Upper lobe of left lung (tissue), 6 donors: ENCODE measurements at regions not wholly inside any gene's neighbourhood (a gene's known extent, or its start where the extent isn't known, plus 50 kb on each side); places are given as distances from the start of the nearest gene placed in this dataset.

Source experiments
- ATAC-seq, 2 donors: fragments of 200-7000 bp; cut with Tn5 transposase; one replicate each; pipeline ENCODE4 v1.9.1; 2022; ENCODE audit warnings: mild to moderate bottlenecking in 2 of 2, moderate library complexity in 2 of 2; ENCODE audit not compliant: low FRiP score in 2 of 2
- DNase-seq, 2 donors: peaks; one replicate each; pipeline ENCODE4 v3.0.0-alpha.2; 2019 to 2020
- H3K27ac ChIP-seq, 4 donors: fragments of 200-600 bp; sonication (generic); one replicate each; pipeline ENCODE4 v1.5.1; 2016 to 2019
- H3K27me3 ChIP-seq, 4 donors: fragments of 200-600 bp; sonication (generic); one replicate each; pipeline ENCODE4 v1.5.1; 2017 to 2019
- H3K36me3 ChIP-seq, 4 donors: fragments of 200-600 bp; sonication (generic); one replicate each; pipeline ENCODE4 v1.5.1; 2016 to 2019
- H3K4me1 ChIP-seq, 4 donors: fragments of 200-600 bp; sonication (generic); one replicate each; pipeline ENCODE4 v1.5.1; 2018 to 2019
- H3K4me3 ChIP-seq, 4 donors: fragments of 200-600 bp; sonication (generic); one replicate each; pipeline ENCODE4 v1.5.1; 2017 to 2019; ENCODE audit warnings: mild to moderate bottlenecking in 2 of 4, moderate library complexity in 1 of 4
- H3K9me3 ChIP-seq, 4 donors: fragments of 200-600 bp; sonication (generic); one replicate each; pipeline ENCODE4 v1.5.1; 2018 to 2019
- CTCF ChIP-seq, 6 experiments: fragments of 450-650 bp in 4 of 6; fragments of 200-600 bp in 2 of 6; sonication (generic) in 2 of 6; IDR thresholded peaks; one replicate each; pipeline ENCODE4 v1.5.1; 2016 to 2019; ENCODE audit warnings: antibody characterized with exemption in 6 of 6
- EP300 ChIP-seq, 4 donors: sonication (generic); formaldehyde crosslinking; IDR thresholded peaks; one replicate each; pipeline ENCODE4 v1.5.1; 2017; ENCODE audit warnings: antibody characterized with exemption in 4 of 4, control low read depth in 2 of 4
- POLR2A ChIP-seq, 4 donors: fragments of 450-650 bp; IDR thresholded peaks; one replicate each; pipeline ENCODE4 v1.5.1; 2016 to 2017; ENCODE audit warnings: antibody characterized with exemption in 4 of 4, mild to moderate bottlenecking in 2 of 4
- POLR2AphosphoS5 ChIP-seq, 2 donors: sonication (generic); formaldehyde crosslinking; IDR thresholded peaks; one replicate each; pipeline ENCODE4 v1.5.1; 2017; ENCODE audit warnings: antibody characterized with exemption in 2 of 2
- WGBS, 2 donors: methylation state at CpG; one replicate each; pipeline ENCODE4 v1.1.5; 2017 to 2018; 5-methylcytosine and 5-hydroxymethylcytosine counted together
- donor health status: DM: no; HTN: no; CAD: no; lungs with moderate emphysema.
- donor health status: DM: no; HTN: yes; CAD: no; lungs with severe emphysema.

- Histone ChIP-seq H3K9me3 (no peaks in the 10 kb centered on the region), H3K27ac (no peak overlapping the region), H3K36me3 (no peaks in the 10 kb centered on the region), H3K27me3 (no peaks in the 10 kb centered on the region), H3K4me3 (no peak overlapping the region), H3K4me1 (no peaks in the 10 kb centered on the region)
- WGBS, 2 donors = 71 to 85% methylated on average over 1 of the region's 1 CpG
- no peak for DNase-seq
- ATAC-seq = no peak
- TF ChIP-seq EP300 (IDR thresholded peaks at IDR 0.05) (no peak), CTCF (IDR thresholded peaks at IDR 0.05) (no peak), POLR2A (IDR thresholded peaks at IDR 0.05) (no peak), POLR2AphosphoS5 (IDR thresholded peaks at IDR 0.05) (no peak)
Observed at GRCh38 chr12:11998944-11999315, 71.8 kb upstream of the BCL2L14 start.

- no peak for ATAC-seq
- H3K4me1 ChIP-seq = peaks cover 0 to 6% (median 1%) of the 10 kb centered on the region in 4 donors
Observed at GRCh38 chr12:12003609-12004008, 67.1 kb upstream of the BCL2L14 start.

GRCh38 chr12:12004524-12004923, 66.2 kb upstream of the BCL2L14 start:
- Histone ChIP-seq H3K9me3 (no peaks in the 10 kb centered on the region), H3K36me3 (no peaks in the 10 kb centered on the region), H3K27me3 (no peaks in the 10 kb centered on the region), H3K4me3 (no peak overlapping the region), H3K4me1 (peaks cover 0 to 14% (median 10%) of the 10 kb centered on the region in 4 donors), H3K27ac (no peak overlapping the region)
- no peak for ATAC-seq
- 89% methylated on average over 3 of the region's 3 CpGs for WGBS, 2 donors
- DNase-seq = no peak
- no peak for TF ChIP-seq CTCF (IDR thresholded peaks at IDR 0.05)
- TF ChIP-seq POLR2AphosphoS5 (IDR thresholded peaks at IDR 0.05) = no peak
- no peak for TF ChIP-seq EP300 (IDR thresholded peaks at IDR 0.05)
- TF ChIP-seq POLR2A (IDR thresholded peaks at IDR 0.05) = no peak

More at GRCh38 chr12:12003609-12004008, 67.1 kb upstream of the BCL2L14 start:
- no peak overlapping the region for H3K27ac ChIP-seq
- H3K9me3 ChIP-seq = no peaks in the 10 kb centered on the region
- TF ChIP-seq POLR2A (IDR thresholded peaks at IDR 0.05) = no peak
- no peak for TF ChIP-seq CTCF (IDR thresholded peaks at IDR 0.05)
- no peak for TF ChIP-seq EP300 (IDR thresholded peaks at IDR 0.05)
- TF ChIP-seq POLR2AphosphoS5 (IDR thresholded peaks at IDR 0.05) = no peak
- no peak for DNase-seq
- WGBS, 2 donors = 90 to 91% methylated on average over 5 of the region's 5 CpGs
- no peaks in the 10 kb centered on the region for H3K27me3 ChIP-seq
- no peak overlapping the region for H3K4me3 ChIP-seq
- no peaks in the 10 kb centered on the region for H3K36me3 ChIP-seq

- 87 to 90% methylated on average over 5 to 7 of the region's 7 CpGs for WGBS, 2 donors
- H3K4me3 ChIP-seq = no peak overlapping the region
- H3K36me3 ChIP-seq = no peaks in the 10 kb centered on the region
- DNase-seq = no peak
- ATAC-seq = no peak
- TF ChIP-seq POLR2A (IDR thresholded peaks at IDR 0.05) (no peak), CTCF (IDR thresholded peaks at IDR 0.05) (no peak), POLR2AphosphoS5 (IDR thresholded peaks at IDR 0.05) (no peak), EP300 (IDR thresholded peaks at IDR 0.05) (no peak)
- H3K27me3 ChIP-seq = no peaks in the 10 kb centered on the region
- H3K27ac ChIP-seq = no peak overlapping the region
- no peaks in the 10 kb centered on the region for H3K9me3 ChIP-seq
- peaks cover 11 to 34% (median 30%) of the 10 kb centered on the region in 4 donors for H3K4me1 ChIP-seq
Observed at GRCh38 chr12:12007001-12007712, 63.6 kb upstream of the BCL2L14 start.

- DNase-seq (no peak), ATAC-seq (no peak)
- Histone ChIP-seq H3K4me1 (peaks cover 11 to 34% (median 30%) of the 10 kb centered on the region in 4 donors), H3K27ac (no peak overlapping the region), H3K36me3 (no peaks in the 10 kb centered on the region), H3K27me3 (no peaks in the 10 kb centered on the region), H3K9me3 (no peaks in the 10 kb centered on the region), H3K4me3 (no peak overlapping the region)
- 80 to 88% methylated on average over 9 of the region's 9 CpGs for WGBS, 2 donors
- TF ChIP-seq POLR2A (IDR thresholded peaks at IDR 0.05) = no peak
- no peak for TF ChIP-seq CTCF (IDR thresholded peaks at IDR 0.05)
- no peak for TF ChIP-seq POLR2AphosphoS5 (IDR thresholded peaks at IDR 0.05)
- TF ChIP-seq EP300 (IDR thresholded peaks at IDR 0.05) = no peak
Observed at GRCh38 chr12:12007713-12008231, 63.0 kb upstream of the BCL2L14 start.
